Fibroblast of villous mesenchyme (primary cell): ENCODE measurements at regions not wholly inside any gene's neighbourhood (a gene's known extent, or its start where the extent isn't known, plus 50 kb on each side); places are given as distances from the start of the nearest gene placed in this dataset.
"Not testable (repeated sequence)": the region's sequence is repeated elsewhere in the genome, so short reads cannot be mapped to it uniquely, and the experiment has no call there.

Experiments used
- DNase-seq: peaks from one replicate; pipeline ENCODE4 v3.0.0-alpha.2; 2010; ENCODE audit warnings: low read depth
- H3K4me3 ChIP-seq: 2 replicates; pipeline ENCODE4 v1.5.1; 2011; ENCODE audit warnings: low read depth, mild to moderate bottlenecking, low read length
- TF ChIP-seq, protein P1 (sequence below): IDR thresholded peaks from 2 replicates; pipeline ENCODE4 v1.5.1; 2012; ENCODE audit warnings: low read depth, mild to moderate bottlenecking, low read length; ENCODE audit not compliant: insufficient read depth

DNA sequence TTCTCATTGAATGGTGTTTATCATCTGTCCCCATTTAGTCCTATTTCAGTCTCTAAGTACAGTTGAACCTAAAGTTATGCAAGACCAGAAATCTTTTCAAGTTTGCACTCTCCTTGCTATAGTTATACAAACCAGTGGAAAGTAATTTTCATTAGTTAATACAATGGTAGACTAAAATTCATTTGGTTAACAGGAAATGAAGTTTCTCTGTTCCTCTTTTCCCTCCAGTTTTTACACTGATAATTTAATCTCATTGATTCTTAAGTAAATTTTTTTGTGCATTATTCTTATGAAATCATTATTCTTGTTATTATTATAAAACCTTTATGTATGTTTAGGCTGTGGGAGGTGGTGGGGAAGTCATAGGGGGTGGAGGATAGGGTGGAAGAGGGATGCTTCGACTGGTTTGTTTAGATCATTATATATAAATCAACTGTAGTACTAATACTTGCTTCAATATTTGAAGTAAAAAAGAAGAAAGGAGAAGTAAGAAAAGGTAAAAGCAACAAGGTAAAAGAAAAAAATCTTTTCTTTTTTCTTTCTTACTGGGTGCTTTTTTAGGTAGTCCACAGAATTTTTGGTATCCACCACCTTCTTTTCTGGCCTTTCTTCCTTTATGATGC is 104.1 kb downstream of the GPR85 start:
- no peak overlapping the region for H3K4me3 ChIP-seq
- TF ChIP-seq, protein P1, sequence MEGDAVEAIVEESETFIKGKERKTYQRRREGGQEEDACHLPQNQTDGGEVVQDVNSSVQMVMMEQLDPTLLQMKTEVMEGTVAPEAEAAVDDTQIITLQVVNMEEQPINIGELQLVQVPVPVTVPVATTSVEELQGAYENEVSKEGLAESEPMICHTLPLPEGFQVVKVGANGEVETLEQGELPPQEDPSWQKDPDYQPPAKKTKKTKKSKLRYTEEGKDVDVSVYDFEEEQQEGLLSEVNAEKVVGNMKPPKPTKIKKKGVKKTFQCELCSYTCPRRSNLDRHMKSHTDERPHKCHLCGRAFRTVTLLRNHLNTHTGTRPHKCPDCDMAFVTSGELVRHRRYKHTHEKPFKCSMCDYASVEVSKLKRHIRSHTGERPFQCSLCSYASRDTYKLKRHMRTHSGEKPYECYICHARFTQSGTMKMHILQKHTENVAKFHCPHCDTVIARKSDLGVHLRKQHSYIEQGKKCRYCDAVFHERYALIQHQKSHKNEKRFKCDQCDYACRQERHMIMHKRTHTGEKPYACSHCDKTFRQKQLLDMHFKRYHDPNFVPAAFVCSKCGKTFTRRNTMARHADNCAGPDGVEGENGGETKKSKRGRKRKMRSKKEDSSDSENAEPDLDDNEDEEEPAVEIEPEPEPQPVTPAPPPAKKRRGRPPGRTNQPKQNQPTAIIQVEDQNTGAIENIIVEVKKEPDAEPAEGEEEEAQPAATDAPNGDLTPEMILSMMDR: no peak
- no peak for DNase-seq

DNA sequence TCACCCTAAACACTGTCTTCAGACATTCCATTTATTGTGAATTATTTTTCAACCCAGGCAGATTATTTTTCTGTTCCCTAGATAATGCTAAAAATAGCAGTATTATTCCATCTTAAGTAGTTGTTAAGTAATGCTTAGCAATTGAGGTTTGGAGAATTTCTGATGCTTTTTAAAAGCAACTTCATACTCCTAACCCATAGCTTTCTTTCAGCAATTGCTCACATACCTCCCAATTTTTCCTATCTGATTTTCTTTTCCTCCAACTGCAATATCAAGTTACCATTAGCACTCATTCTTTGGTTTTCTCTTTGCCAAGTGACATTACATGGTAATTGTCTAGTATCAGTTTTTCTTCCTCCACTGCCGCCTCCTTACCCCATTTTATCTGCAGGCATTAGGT is 104.7 kb downstream of the GPR85 start:
- DNase-seq: no peak
- TF ChIP-seq, protein P1: no peak
- no peak overlapping the region for H3K4me3 ChIP-seq

DNA sequence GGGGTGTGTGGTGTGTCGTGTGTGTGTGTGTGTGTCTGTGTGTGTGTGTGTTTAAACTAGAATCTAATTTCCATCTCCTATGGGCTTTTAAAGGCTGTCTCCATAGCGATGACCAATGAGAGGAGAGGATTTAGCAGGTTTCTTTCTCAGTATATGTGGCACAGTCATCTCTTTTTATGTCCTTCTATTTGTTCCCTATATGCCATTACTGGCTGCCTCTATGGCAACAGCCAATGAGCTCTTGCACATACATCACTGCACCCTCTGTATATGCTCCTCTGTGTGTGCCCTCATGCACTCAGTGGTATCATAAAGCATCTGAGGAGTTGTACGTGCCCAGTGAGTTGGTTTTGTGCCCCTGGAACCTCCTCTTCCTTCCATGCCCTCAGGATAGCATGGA is 107.6 kb downstream of the GPR85 start:
- DNase-seq, H3K4me3 ChIP-seq: not testable (repeated sequence)

DNA sequence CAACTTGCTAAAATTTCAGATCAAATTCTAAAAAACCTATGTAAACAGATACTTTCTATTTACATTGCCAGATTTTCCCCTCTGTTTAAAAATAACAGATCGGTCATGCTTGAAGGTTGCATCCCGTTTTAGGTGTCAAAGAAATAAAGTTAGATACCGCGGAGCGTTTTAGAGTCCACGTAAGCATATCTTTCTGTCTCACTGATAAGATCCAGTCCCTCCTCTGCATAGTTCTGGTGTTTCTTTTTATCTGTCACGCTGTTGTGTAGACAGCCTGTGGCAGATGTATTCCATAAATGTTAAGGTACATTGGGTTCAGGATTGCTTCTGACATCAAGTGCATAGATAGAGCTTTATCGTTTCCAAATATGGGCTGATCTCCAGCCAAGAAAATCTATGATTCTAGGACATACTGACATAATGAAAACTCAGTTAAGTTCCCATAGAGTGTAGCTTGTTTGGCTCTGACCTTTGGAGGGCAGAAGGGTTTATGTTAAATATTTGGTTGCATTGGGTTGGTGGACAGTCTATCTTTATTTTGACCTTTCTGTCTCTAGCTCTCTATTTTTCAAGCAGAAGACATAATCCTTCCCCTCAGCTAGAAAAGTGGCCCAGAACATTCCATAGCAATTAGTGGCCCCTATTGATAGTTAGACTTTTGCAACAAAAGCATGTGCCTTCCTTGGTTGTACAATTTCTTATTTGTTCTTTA is 109.2 kb downstream of the GPR85 start:
- DNase-seq, H3K4me3 ChIP-seq: not testable (repeated sequence)

DNA sequence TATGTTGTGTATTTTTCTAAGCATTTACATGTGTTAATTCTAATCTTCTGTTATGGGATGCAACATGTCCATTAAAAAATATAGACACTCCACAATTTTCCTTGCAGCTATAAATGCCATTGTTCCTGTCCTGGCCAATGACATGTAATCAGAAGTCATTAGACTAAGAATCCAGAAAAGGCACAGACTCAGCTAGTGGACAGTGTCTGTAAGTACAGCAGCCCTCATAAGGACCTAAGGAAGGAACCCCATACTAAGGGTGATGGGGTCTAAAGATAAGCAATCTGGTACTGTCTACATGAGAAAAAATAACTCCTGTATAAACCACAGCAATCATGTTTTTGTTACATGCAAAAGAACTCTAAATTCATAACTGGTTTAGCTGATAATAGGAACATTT is 115.9 kb downstream of the GPR85 start:
- DNase-seq: no peak
- H3K4me3 ChIP-seq: no peak overlapping the region
- TF ChIP-seq, protein P1: no peak

DNA sequence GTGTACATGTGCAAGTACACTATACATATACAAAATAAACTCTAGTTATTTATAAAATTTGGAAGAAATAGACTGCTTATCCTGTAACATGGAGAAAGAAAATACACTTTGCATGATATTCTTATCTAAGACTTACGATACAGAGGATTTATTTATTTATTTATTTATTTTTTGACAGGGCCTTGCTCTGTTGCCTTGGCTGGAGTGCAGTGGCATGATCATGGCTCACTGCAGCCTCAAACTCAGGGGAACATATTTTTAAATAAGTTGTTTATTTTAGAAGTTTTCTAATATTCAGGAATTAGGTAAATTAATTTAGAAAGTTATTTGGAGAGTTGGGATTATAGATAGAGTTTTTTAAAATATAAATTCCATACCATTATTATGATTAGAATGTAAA is 116.7 kb downstream of the GPR85 start:
- no peak overlapping the region for H3K4me3 ChIP-seq
- DNase-seq: no peak
- TF ChIP-seq, protein P1: no peak

DNA sequence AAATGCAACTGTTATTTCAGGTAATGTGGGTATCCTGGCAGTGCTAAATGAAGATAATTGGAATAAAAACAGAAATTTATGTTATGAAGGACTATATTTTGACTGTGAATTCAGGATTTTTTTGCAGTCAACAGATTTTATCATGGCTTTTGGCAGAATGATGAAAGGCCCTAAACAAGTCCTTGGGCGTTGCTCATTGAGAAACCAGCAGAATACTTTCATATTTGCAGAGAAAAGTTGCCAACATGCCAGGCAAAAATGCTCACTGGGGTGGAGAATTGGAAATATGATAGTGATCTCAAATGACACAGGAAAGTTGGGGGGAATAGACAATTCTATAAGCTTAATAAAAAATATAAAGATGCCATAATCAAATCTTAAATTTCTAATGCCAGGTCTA is 121.1 kb downstream of the GPR85 start:
- TF ChIP-seq, protein P1: no peak
- DNase-seq: no peak
- no peak overlapping the region for H3K4me3 ChIP-seq

DNA sequence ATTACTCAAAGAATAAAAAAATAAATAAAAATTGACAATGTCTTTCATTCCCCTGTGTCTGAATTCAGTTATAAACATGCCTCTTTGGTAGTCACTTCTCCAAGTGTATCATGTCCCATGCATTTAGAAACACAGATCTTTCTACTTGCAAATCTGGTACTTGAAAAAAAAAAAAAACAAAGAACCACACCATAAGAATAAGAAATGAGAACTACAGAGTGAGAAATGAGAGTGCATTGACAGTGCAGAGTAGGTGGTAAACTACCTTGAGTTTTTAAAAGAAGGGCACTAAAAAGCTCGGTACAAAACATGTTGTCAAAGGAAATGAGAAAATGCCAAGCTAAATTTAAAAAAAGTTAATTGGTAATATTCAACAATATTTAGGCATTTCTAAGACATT is 123.0 kb downstream of the GPR85 start:
- TF ChIP-seq, protein P1: no peak
- DNase-seq: no peak
- no peak overlapping the region for H3K4me3 ChIP-seq
